ENCODE measurements at regions not wholly inside any gene's neighbourhood (a gene's known extent, or its start where the extent isn't known, plus 50 kb on each side); places are given as distances from the start of the nearest gene placed in this dataset.

- CTCF ChIA-PET = no interaction called here
- Histone ChIP-seq H3K27me3 (replicated peaks in 1 of 4; ENCODE audit: control extremely low read depth in 1 of 4, control insufficient read depth in 3 of 4, insufficient read depth in 4 of 4, low read length in 3 of 4) (no peaks in the 10 kb centered on the region), H2AFZ (ENCODE audit: insufficient read depth, low read depth, low read length, poor library complexity, severe bottlenecking) (no peak overlapping the region), H3K9ac (ENCODE audit: low read length) (no peak overlapping the region), H3K27ac (ENCODE audit: low read length in 2 of 2) (no peak overlapping the region), H3K4me1 (ENCODE audit: control insufficient read depth in 2 of 2, insufficient read depth in 2 of 2, low read length in 2 of 2) (no peaks in the 10 kb centered on the region), H3K4me2 (replicated peaks; ENCODE audit: low read depth, low read length, poor library complexity, severe bottlenecking) (no peak overlapping the region), H3K79me2 (ENCODE audit: control insufficient read depth, insufficient read depth, low read length) (no peaks in the 10 kb centered on the region), H3K4me3 (ENCODE audit: control extremely low read depth in 1 of 5, extremely low read depth in 1 of 5, insufficient read depth in 1 of 5, low read depth in 2 of 5, low read length in 4 of 5) (no peak overlapping the region), H3K9me3 (ENCODE audit: control extremely low read depth in 1 of 3, control insufficient read depth in 2 of 3, insufficient read depth in 1 of 3, low read length in 2 of 3) (no peaks in the 10 kb centered on the region), H3K36me3 (replicated peaks in 1 of 2; ENCODE audit: control extremely low read depth in 1 of 2, control insufficient read depth in 1 of 2, extremely low read depth in 1 of 2, insufficient read depth in 2 of 2, low read length in 1 of 2) (no peaks in the 10 kb centered on the region), H4K20me1 (ENCODE audit: control insufficient read depth, insufficient read depth, low read length, poor library complexity, severe bottlenecking) (no peaks in the 10 kb centered on the region)
- DNase-seq (no peak), ATAC-seq (ENCODE audit: low read depth) (no peak)
- Mint-ChIP-seq H3K27ac (no peak overlapping the region), H3K4me3 (no peak overlapping the region), H3K9me3 (ENCODE audit: insufficient read depth) (no peaks in the 10 kb centered on the region), H3K27me3 (no peaks in the 10 kb centered on the region), H3K4me1 (no peaks in the 10 kb centered on the region)
- TF ChIP-seq CTCF (IDR thresholded peaks at IDR 0.05) = no peak
- no peak for TF ChIP-seq EZH2 (IDR thresholded peaks at IDR 0.05; ENCODE audit: borderline replicate concordance, insufficient read depth, low read depth, low read length, poor library complexity, severe bottlenecking)
- POLR2A ChIA-PET = no interaction called here
- intact Hi-C loops (cut with micrococcal nuclease) = no loop called here
- 0% methylated on average over 1 of the region's 4 CpGs for WGBS (ENCODE audit: insufficient coverage)
Measured at GRCh38 chr2:143901185-143901842, 618.6 kb downstream of the ZEB2 start.

- Mint-ChIP-seq H3K4me1 (no peaks in the 10 kb centered on the region), H3K27ac (no peak overlapping the region), H3K4me3 (no peak overlapping the region), H3K27me3 (no peaks in the 10 kb centered on the region), H3K9me3 (ENCODE audit: insufficient read depth) (no peaks in the 10 kb centered on the region)
- 100% methylated on average over 2 of the region's 4 CpGs for WGBS (ENCODE audit: insufficient coverage)
- Histone ChIP-seq H3K4me2 (replicated peaks; ENCODE audit: low read depth, low read length, poor library complexity, severe bottlenecking) (no peak overlapping the region), H3K4me3 (ENCODE audit: control extremely low read depth in 1 of 5, extremely low read depth in 1 of 5, insufficient read depth in 1 of 5, low read depth in 2 of 5, low read length in 4 of 5) (no peak overlapping the region), H3K79me2 (ENCODE audit: control insufficient read depth, insufficient read depth, low read length) (no peaks in the 10 kb centered on the region), H3K4me1 (ENCODE audit: control insufficient read depth in 2 of 2, insufficient read depth in 2 of 2, low read length in 2 of 2) (no peaks in the 10 kb centered on the region), H3K27ac (ENCODE audit: low read length in 2 of 2) (no peak overlapping the region), H3K36me3 (replicated peaks in 1 of 2; ENCODE audit: control extremely low read depth in 1 of 2, control insufficient read depth in 1 of 2, extremely low read depth in 1 of 2, insufficient read depth in 2 of 2, low read length in 1 of 2) (no peaks in the 10 kb centered on the region), H3K9me3 (ENCODE audit: control extremely low read depth in 1 of 3, control insufficient read depth in 2 of 3, insufficient read depth in 1 of 3, low read length in 2 of 3) (no peaks in the 10 kb centered on the region), H3K27me3 (replicated peaks in 1 of 4; ENCODE audit: control extremely low read depth in 1 of 4, control insufficient read depth in 3 of 4, insufficient read depth in 4 of 4, low read length in 3 of 4) (no peaks in the 10 kb centered on the region), H3K9ac (ENCODE audit: low read length) (no peak overlapping the region), H2AFZ (ENCODE audit: insufficient read depth, low read depth, low read length, poor library complexity, severe bottlenecking) (no peak overlapping the region), H4K20me1 (ENCODE audit: control insufficient read depth, insufficient read depth, low read length, poor library complexity, severe bottlenecking) (no peaks in the 10 kb centered on the region)
- no peak for TF ChIP-seq CTCF (IDR thresholded peaks at IDR 0.05)
- TF ChIP-seq EZH2 (IDR thresholded peaks at IDR 0.05; ENCODE audit: borderline replicate concordance, insufficient read depth, low read depth, low read length, poor library complexity, severe bottlenecking) = no peak
- ChIA-PET CTCF (no interaction called here), POLR2A (no interaction called here)
- DNase-seq (no peak), ATAC-seq (ENCODE audit: low read depth) (no peak)
- intact Hi-C loops (cut with micrococcal nuclease) = no loop called here
Measured at GRCh38 chr2:143899987-143900386, 619.9 kb downstream of the ZEB2 start.
